HEK293T (cell line): ENCODE measurements at regions not wholly inside any gene's neighbourhood (a gene's known extent, or its start where the extent isn't known, plus 50 kb on each side); places are given as distances from the start of the nearest gene placed in this dataset.

Experiments used
- ELF4 ChIP-seq: fragments of 450-650 bp; IDR thresholded peaks from 2 replicates; pipeline ENCODE4 v1.6.1; 2017; ENCODE audit warnings: antibody characterized with exemption
- PKNOX1 ChIP-seq: fragments of 450-650 bp; IDR thresholded peaks from 2 replicates; pipeline ENCODE4 v1.6.1; 2016

GRCh38 chr2:239746559-239747246, 278.4 kb downstream of the NDUFA10 start:
- TF ChIP-seq PKNOX1 (no peak), ELF4 (no peak)
